GM12875 (cell line): ENCODE measurements at regions not wholly inside any gene's neighbourhood (a gene's known extent, or its start where the extent isn't known, plus 50 kb on each side); places are given as distances from the start of the nearest gene placed in this dataset.

Experiments used
- H3K4me3 ChIP-seq: one replicate; pipeline ENCODE4 v1.5.1; 2011; ENCODE audit warnings: low read depth, low read length, control low read depth
- TF ChIP-seq, protein P1 (sequence below): IDR thresholded peaks from 2 replicates; pipeline ENCODE4 v1.5.1; 2011; ENCODE audit warnings: low read depth, mild to moderate bottlenecking, control low read depth, inconsistent platforms, low read length, moderate library complexity, borderline replicate concordance; ENCODE audit not compliant: insufficient read depth

DNA sequence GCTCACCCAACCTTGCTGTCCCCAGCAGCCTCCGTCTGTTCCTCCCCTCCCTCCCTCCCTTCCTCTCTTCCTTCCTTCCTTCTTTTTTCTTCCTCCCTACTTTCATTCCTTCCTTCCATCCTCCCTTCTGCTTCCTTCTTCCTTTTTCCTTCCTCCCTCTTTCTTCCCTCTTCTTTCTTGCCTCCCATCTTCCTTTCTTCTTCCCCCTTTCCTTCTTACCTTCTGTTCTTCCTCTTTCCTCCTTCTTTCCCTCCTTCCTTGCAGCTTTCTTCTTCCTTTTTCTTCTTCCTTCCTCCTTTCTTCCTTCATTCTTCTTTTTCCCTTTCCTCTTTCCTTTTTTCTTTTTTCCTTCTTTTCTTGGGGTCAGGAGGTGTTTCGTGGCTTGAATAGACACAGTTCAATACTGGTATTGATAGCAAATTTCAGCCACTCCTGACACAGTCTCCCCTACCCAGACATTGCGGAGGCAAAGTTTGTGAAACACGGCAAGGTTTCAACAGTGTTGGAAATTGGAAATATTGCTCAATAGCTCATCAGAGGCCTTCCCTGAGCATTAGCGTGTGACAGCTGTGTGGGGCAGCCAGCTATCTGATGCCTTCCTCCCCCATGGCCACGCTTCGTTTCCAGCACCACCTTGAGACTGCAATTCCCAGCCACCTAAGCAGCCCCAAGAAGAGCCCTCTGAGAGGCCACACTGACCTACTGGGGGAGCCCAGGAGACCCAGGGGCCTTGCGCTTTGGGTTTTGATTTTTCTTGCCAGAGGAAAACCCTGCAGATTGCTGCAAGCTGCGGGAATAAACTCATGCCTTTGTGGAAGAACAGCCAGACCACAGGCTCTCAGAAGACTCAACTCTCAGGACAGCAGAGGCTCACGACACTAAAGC, 82.2 kb downstream of the KLF15 start:
- TF ChIP-seq, protein P1, sequence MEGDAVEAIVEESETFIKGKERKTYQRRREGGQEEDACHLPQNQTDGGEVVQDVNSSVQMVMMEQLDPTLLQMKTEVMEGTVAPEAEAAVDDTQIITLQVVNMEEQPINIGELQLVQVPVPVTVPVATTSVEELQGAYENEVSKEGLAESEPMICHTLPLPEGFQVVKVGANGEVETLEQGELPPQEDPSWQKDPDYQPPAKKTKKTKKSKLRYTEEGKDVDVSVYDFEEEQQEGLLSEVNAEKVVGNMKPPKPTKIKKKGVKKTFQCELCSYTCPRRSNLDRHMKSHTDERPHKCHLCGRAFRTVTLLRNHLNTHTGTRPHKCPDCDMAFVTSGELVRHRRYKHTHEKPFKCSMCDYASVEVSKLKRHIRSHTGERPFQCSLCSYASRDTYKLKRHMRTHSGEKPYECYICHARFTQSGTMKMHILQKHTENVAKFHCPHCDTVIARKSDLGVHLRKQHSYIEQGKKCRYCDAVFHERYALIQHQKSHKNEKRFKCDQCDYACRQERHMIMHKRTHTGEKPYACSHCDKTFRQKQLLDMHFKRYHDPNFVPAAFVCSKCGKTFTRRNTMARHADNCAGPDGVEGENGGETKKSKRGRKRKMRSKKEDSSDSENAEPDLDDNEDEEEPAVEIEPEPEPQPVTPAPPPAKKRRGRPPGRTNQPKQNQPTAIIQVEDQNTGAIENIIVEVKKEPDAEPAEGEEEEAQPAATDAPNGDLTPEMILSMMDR = no peak

DNA sequence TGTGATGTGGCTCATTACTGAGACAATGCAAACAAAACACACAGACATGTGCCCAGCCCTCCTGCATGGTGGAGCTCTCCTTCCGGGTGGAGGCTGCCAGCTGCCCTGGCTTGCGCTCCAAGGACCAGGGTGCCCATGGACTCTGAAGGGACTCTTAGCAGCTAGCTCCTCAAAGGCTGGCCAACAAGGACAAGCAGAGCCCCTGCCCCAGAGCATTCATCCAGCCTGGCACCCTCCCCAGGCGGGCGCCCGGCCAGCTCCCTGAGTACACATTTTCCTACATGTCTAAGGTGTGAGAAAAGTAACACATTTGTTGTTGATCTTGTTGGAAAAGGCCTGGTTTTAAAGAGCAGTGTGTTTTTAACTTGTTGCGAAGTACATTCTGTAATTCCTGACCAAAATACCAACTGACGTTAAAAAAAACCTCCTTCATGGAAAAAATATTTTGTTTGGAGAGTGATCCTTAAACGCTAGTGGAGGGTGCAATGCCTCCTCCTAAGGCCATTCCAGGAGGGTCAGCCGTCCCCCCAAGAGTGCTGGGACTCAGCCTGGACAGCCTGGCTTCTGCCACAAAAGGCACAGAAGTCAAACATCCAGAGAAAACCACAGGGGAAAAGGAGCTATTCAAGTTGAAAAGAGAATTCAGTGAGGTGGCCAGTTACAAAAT, 86.9 kb downstream of the KLF15 start:
- TF ChIP-seq, protein P1 = no peak
- H3K4me3 ChIP-seq = no peak overlapping the region

More for the DNA sequence above, 82.2 kb downstream of the KLF15 start:
- no peak overlapping the region for H3K4me3 ChIP-seq

DNA sequence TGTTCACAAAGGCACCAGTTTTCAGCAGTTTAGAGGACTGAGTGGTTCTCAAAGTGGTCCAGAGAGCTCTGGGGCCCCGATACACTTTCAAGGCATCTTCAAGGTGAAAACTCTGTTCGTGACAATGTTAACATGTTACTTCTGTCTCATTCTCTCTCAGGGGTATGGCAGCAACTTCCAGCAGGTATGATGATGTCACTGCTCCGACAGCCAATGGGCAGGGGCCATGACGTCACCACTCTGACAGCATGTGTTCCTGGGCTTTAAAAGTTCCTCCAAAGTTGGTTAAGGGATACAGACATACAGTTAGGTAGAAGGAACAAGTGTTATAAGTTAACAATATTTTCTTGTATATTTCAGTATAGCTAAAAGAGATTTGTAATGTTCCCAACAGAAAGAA, 87.9 kb downstream of the KLF15 start:
- H3K4me3 ChIP-seq = no peak overlapping the region
- TF ChIP-seq, protein P1 = no peak

DNA sequence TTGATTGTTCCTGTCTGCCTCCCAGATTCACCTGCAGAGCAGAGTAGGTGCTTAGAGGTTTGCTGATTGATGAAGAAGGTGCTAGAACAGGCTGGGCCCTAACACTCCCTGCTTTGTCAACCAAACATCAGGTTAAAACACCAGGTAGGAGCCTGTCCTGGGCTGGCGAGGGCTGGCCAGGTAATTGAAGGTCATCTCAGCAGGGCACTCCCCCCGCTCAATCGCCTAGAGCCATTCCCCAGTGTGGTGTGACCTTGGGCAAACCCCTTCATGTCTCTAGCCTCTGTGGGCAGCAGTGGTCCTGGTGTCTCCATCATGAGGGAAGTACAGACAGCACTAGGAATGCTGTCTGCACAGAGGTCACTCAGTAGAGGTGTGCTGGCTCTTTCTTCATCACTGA, 88.3 kb downstream of the KLF15 start:
- TF ChIP-seq, protein P1 = no peak
- H3K4me3 ChIP-seq = no peak overlapping the region

DNA sequence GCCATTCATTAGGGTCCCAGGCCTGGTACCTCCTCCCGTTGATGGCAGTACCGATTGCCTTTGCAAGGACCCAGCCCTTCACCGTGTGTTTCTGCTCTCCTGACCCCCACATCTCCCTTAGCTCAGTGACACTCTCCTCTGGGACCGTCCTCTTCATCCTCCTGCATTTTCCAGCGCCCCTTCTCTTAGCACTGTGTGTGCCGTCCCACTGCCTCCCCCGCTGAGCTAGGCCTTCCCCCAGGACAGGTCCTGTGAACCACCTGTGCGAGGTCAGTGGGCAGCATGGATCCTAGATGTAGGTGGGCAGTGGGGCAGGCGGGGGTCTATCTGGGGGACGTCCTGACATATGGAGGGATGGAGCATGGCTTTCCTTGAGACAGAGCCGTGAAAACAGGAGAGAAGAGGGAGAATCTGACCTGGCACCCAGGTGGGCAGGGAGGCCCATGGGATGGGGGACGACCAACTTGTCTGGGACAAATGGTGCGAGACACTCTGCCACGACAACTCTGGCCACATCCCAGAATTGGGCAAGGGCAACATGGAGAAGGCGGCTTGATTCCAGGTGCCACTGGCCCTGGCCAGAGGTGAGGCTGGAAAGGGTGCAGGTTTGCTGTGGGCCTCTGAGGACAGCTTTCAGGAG, 87.7 kb upstream of the ALDH1L1 start:
- no peak overlapping the region for H3K4me3 ChIP-seq
- TF ChIP-seq, protein P1 = no peak

DNA sequence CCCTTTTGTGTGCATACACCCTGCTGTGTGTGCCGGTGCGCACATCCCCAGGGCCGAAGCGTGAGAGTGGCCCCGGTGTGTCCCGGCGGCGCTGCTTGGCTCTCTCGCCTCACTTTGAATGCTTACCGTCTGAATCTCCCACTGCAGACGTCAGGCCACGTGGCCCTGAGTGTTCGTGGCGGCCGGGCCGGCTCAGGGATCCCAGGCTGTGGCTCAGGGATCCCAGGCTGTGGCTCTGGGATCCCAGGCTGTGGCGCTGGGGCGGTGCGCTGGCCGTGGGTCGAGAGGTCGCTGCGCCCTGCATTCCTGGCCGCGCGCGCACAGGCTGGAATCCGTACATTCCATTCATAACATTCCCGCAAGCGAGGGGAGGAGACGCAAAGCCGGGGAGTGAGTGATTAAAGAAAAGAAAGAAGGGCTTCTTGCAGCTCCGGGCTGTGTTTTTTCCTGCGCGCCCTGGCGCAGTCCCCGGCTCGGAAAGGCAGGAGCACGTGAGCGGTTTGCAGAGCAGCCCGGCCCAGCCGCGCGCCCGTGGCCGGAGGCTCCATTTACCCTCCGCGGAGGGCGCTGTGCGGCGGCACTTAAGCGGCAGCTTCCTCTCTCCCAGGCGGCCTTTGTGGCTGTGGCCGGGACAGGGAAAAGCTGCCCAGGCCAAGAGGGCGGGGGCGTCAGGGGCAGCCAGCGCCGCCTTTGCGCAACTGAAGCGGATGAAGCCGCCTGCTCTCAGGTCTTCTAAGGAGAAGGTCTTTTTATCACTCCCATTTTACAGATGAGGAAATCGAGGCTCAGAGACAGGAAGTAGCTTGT, 87.0 kb upstream of the ALDH1L1 start:
- TF ChIP-seq, protein P1 = no peak
- no peak overlapping the region for H3K4me3 ChIP-seq
